Ovary (tissue), 7 donors: ENCODE measurements at regions not wholly inside any gene's neighbourhood (a gene's known extent, or its start where the extent isn't known, plus 50 kb on each side); places are given as distances from the start of the nearest gene placed in this dataset.
A peak's percentile ranks its signal among the peaks of the same experiment; 100 is the strongest.

Source experiments
- DNase-seq, 5 donors: peaks; one replicate each; pipeline ENCODE4 v3.0.0-alpha.2; 2019 to 2020
- H3K27ac ChIP-seq, 2 donors: fragments of 200-600 bp; one replicate each; pipeline versions ENCODE4 v1.5.1 to v1.8.0; 2019 to 2022
- H3K27me3 ChIP-seq: fragments of 200-600 bp; one replicate; pipeline ENCODE4 v1.8.0; 2022
- H3K36me3 ChIP-seq: fragments of 200-600 bp; sonication (generic); one replicate; pipeline ENCODE4 v1.5.1; 2019
- H3K4me1 ChIP-seq: one replicate; pipeline ENCODE4 v1.8.1; 2013; ENCODE audit warnings: mild to moderate bottlenecking, moderate library complexity; ENCODE audit not compliant: insufficient read depth
- H3K4me3 ChIP-seq: fragments of 200-600 bp; sonication (generic); one replicate; pipeline ENCODE4 v1.5.1; 2017
- H3K9me3 ChIP-seq, 2 donors: fragments of 200-600 bp in 1 of 2; sonication (generic) in 1 of 2; one replicate each; pipeline versions ENCODE4 v1.5.1 to v1.8.1; 2013 to 2019; ENCODE audit warnings: mild to moderate bottlenecking in 1 of 2, moderate library complexity in 1 of 2
- CTCF ChIP-seq, 3 donors: fragments of 450-650 bp in 2 of 3; fragments of 200-600 bp in 1 of 3; IDR thresholded peaks; one replicate each; pipeline versions ENCODE4 v1.5.1 to v1.8.0; 2016 to 2022; ENCODE audit warnings: antibody characterized with exemption in 3 of 3, mild to moderate bottlenecking in 1 of 3
- EP300 ChIP-seq: sonication (generic); formaldehyde crosslinking; IDR thresholded peaks from one replicate; pipeline ENCODE4 v1.6.1; 2017; ENCODE audit warnings: antibody characterized with exemption
- POLR2A ChIP-seq: fragments of 450-650 bp; IDR thresholded peaks from one replicate; pipeline ENCODE4 v1.6.1; 2017; ENCODE audit warnings: antibody characterized with exemption, mild to moderate bottlenecking, moderate library complexity
- WGBS, 3 donors: extraction: QIAGEN DNeasy Blood & Tissue Kit in 1 of 3; methylation state at CpG; one replicate each; pipeline versions ENCODE4 v1.1.5 to v1.1.7; 2013 to 2017; 5-methylcytosine and 5-hydroxymethylcytosine counted together
- intact Hi-C, 4 donors: fragments of 100-400 bp; cut with DNase I; formaldehyde crosslinking; loops; one replicate each; pipeline versions ENCODE4 v1.11.0 to v1.15.1; 2022 to 2023
- donor health status: DM: no; HTN: no; CAD: no; lungs with moderate emphysema.
- donor health status: DM: no; HTN: no; CAD: no.
- donor health status: Bipolar disorder and iron deficiency.
- donor health status: DM: no; HTN: no; CAD: no.
- donor health status: DM: yes; HTN: yes; CAD: no.

DNA sequence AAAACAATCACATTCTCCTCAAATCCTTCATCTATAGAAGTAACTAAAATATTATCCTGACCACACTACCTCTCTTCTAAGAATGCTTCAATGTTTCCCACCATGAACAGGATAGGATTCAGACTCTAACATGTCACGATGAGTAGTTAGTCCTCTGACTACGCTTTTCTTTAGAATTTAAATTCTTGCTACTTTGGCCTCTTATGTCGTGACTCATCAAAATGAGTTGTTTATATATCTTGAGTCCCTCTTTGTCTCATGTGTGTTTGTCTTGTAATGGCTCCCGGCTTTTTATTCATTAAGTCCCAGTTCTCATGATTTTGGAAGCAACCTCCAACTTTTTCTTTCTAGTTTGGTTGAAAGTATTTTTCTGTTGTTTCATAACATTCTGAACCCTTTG is 1289.2 kb downstream of the DSC3 start:
- 90 to 91% (median 90%) methylated on average over 4 of the region's 4 CpGs for WGBS, 3 donors
- Histone ChIP-seq H3K9me3 (no peaks in the 10 kb centered on the region), H3K4me1 (no peaks in the 10 kb centered on the region), H3K27me3 (no peaks in the 10 kb centered on the region), H3K4me3 (no peak overlapping the region), H3K36me3 (no peaks in the 10 kb centered on the region), H3K27ac (no peak overlapping the region)
- intact Hi-C loops, result no loop called here
- DNase-seq, result no peak
- no peak for TF ChIP-seq EP300
- TF ChIP-seq CTCF (IDR thresholded peaks at IDR 0.05), result no peak
- no peak for TF ChIP-seq POLR2A

DNA sequence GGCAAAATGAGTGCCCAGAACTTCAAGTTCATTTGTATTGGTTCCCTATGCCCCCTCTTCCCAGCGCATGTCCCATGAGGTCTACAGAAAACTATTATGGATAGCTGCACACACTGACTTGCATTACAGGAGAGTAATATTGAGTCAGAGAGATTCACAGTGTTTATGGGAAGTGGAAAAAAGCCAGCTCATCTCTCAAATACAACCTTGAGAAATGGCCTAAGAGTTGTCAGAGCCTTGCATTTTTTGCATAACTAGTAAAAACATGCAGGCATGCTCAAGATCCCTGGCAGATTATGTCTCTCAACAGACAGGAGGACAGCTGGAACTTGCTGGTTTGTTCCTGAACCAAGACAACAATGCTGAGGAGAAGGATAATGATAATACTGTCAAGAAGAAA is 1292.8 kb downstream of the DSC3 start:
- no peak for DNase-seq
- no peak overlapping the region for H3K4me3 ChIP-seq
- H3K27ac ChIP-seq, result no peak overlapping the region
- H3K4me1 ChIP-seq, result no peaks in the 10 kb centered on the region
- no peak for TF ChIP-seq EP300
- no peak for TF ChIP-seq CTCF (IDR thresholded peaks at IDR 0.05)
- no peak for TF ChIP-seq POLR2A
- no peaks in the 10 kb centered on the region for H3K27me3 ChIP-seq
- H3K36me3 ChIP-seq, result no peaks in the 10 kb centered on the region
- H3K9me3 ChIP-seq, result no peaks in the 10 kb centered on the region
- 69 to 86% (median 73%) methylated on average over 1 of the region's 1 CpG for WGBS, 3 donors
- intact Hi-C loops, result no loop called here

DNA sequence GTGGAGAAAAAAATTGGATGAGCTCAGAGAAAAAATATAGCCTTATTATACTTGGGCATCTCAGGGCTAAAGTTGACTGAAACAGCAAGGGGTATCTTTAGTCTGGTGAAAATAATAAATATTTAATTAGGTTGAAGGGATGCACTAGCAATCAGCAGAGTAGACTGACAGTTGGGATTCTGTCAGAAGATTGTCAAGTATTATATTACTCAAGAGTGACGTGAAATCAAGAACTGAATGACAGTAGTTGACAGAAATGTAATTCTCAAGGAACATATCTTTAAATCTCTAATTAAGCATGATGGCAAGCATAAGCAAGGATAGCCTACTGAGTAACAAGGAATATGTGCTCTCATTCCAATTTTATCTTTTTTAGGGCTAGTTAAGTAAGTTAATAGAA is 1301.1 kb downstream of the DSC3 start:
- Histone ChIP-seq H3K4me3 (no peak overlapping the region), H3K27me3 (no peaks in the 10 kb centered on the region), H3K36me3 (no peaks in the 10 kb centered on the region), H3K27ac (no peak overlapping the region), H3K9me3 (no peaks in the 10 kb centered on the region), H3K4me1 (no peaks in the 10 kb centered on the region)
- WGBS, 3 donors, result 87 to 95% (median 94%) methylated on average over 1 of the region's 1 CpG
- TF ChIP-seq EP300, result no peak
- TF ChIP-seq POLR2A, result no peak
- TF ChIP-seq CTCF (IDR thresholded peaks at IDR 0.05), result no peak
- intact Hi-C loops, result no loop called here
- DNase-seq, result no peak

DNA sequence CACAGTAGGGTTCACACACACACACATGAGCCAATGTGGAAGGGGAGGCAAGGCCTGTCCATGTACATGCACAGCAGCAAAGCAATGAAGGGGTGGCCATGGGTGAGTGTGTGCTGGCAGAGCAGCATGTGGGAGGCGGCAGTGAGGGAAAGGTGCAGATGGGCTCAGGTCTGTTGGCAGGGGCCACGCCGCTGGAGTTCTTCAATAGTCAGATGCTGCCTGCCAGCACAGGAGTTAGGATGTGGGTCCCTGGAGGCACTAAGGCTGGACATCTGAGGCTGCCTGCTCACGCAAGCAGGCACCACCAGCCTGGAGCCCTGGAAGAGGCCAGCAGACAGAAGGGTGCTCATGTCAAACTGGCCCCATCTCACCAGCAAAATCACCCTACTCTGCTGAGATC is 1304.9 kb downstream of the DSC3 start:
- no peaks in the 10 kb centered on the region for H3K4me1 ChIP-seq
- DNase-seq, result no peak
- H3K27ac ChIP-seq, result no peak overlapping the region
- no peak overlapping the region for H3K4me3 ChIP-seq
- H3K27me3 ChIP-seq, result no peaks in the 10 kb centered on the region
- TF ChIP-seq CTCF (IDR thresholded peaks at IDR 0.05) (no peak), POLR2A (no peak), EP300 (no peak)
- H3K36me3 ChIP-seq, result no peaks in the 10 kb centered on the region
- intact Hi-C loops, result no loop called here
- WGBS, 3 donors, result 93 to 96% (median 93%) methylated on average over 4 of the region's 4 CpGs
- H3K9me3 ChIP-seq, result no peaks in the 10 kb centered on the region

GRCh38 chr18:29737190-29737589 is 1305.4 kb downstream of the DSC3 start:
- no peak for DNase-seq
- TF ChIP-seq EP300 (no peak), POLR2A (no peak), CTCF (IDR thresholded peaks at IDR 0.05) (no peak)
- no peaks in the 10 kb centered on the region for H3K36me3 ChIP-seq
- no peak overlapping the region for H3K4me3 ChIP-seq
- peak overlapping the region in 1 of 2 donors; percentile 20 for H3K27ac ChIP-seq
- no peaks in the 10 kb centered on the region for H3K27me3 ChIP-seq
- H3K9me3 ChIP-seq, result no peaks in the 10 kb centered on the region
- WGBS, 3 donors, result 57 to 63% (median 61%) methylated on average over 3 of the region's 3 CpGs
- no peaks in the 10 kb centered on the region for H3K4me1 ChIP-seq
- intact Hi-C loops, result no loop called here
